A549 (cell line): ENCODE measurements at regions not wholly inside any gene's neighbourhood (a gene's known extent, or its start where the extent isn't known, plus 50 kb on each side); places are given as distances from the start of the nearest gene placed in this dataset.

Experiments
- CTCF ChIP-seq: fragments of >200 bp; sonication (Bioruptor Twin); formaldehyde crosslinking; IDR thresholded peaks from 3 replicates; pipeline ENCODE4 v1.5.1; 2016
- EP300 ChIP-seq, 2 experiments: fragments of >200 bp; sonication (Bioruptor Twin); formaldehyde crosslinking; IDR thresholded peaks; 2 replicates in 1 of 2; 3 replicates in 1 of 2; pipeline ENCODE4 v1.6.1; 2016 to 2017
- HOXB5 ChIP-seq: fragments of 250-450 bp; sonication (Bioruptor Pico); IDR thresholded peaks from 2 replicates; pipeline ENCODE4 v1.5.0; 2020; ENCODE audit warnings: mild to moderate bottlenecking, moderate library complexity
- KDM1A ChIP-seq: fragments of 200-600 bp; sonication (generic); IDR thresholded peaks from 2 replicates; pipeline ENCODE4 v1.6.1; 2016; ENCODE audit warnings: low read depth, mild to moderate bottlenecking
- MAFK ChIP-seq: fragments of 450-650 bp; IDR thresholded peaks from 2 replicates; pipeline ENCODE4 v1.6.1; 2014; ENCODE audit not compliant: partially characterized antibody
- PBX3 ChIP-seq: IDR thresholded peaks from 2 replicates; pipeline ENCODE4 v1.6.1; 2012
- POLR2A ChIP-seq: IDR thresholded peaks from 2 replicates; pipeline ENCODE4 v1.6.1; 2012; ENCODE audit warnings: mild to moderate bottlenecking, low read length
- RAD21 ChIP-seq, 2 experiments: fragments of >200 bp in 1 of 2; sonication (Bioruptor Twin) in 1 of 2; formaldehyde crosslinking in 1 of 2; IDR thresholded peaks in 1 of 2; conservative IDR thresholded peaks in 1 of 2; 2 replicates in 1 of 2; 3 replicates in 1 of 2; pipeline ENCODE4 v1.6.1; 2012 to 2018; ENCODE audit warnings: inconsistent platforms in 1 of 2
- RCOR1 ChIP-seq: fragments of 150-350 bp; IDR thresholded peaks from 2 replicates; pipeline ENCODE4 v1.6.1; 2014; ENCODE audit warnings: antibody characterized with exemption, low read length, low read depth
- SREBF2 ChIP-seq: fragments of 450-650 bp; IDR thresholded peaks from 2 replicates; pipeline ENCODE4 v1.6.1; 2014; ENCODE audit warnings: mild to moderate bottlenecking, moderate library complexity
- USF2 ChIP-seq: fragments of 450-650 bp; IDR thresholded peaks from 2 replicates; pipeline ENCODE4 v1.6.1; 2014; ENCODE audit warnings: antibody characterized with exemption
- ZC3H11A ChIP-seq: fragments of 450-650 bp; IDR thresholded peaks from 2 replicates; pipeline ENCODE4 v1.6.1; 2014; ENCODE audit warnings: antibody characterized with exemption, mild to moderate bottlenecking
- TF ChIP-seq, protein P1 (sequence below): IDR thresholded peaks from 2 replicates; pipeline ENCODE4 v1.6.1; 2012

- TF ChIP-seq RAD21 (conservative IDR thresholded peaks at IDR 0.05 in 1 of 2, IDR thresholded peaks at IDR 0.05 in 1 of 2) (no peak), RCOR1 (no peak), CTCF (no peak), POLR2A (no peak), PBX3 (no peak), ZC3H11A (no peak), SREBF2 (no peak), USF2 (no peak), MAFK (no peak), EP300 (IDR thresholded peaks at IDR 0.05) (no peak), HOXB5 (CRISPR knock-in tag) (no peak), KDM1A (no peak)
- TF ChIP-seq, protein P1, sequence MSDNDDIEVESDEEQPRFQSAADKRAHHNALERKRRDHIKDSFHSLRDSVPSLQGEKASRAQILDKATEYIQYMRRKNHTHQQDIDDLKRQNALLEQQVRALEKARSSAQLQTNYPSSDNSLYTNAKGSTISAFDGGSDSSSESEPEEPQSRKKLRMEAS = no peak
These were observed 244.5 kb upstream of the MYO3A start for GRCh38 chr10:25689346-25690100.
